Keratinocyte (primary cell): ENCODE measurements at regions not wholly inside any gene's neighbourhood (a gene's known extent, or its start where the extent isn't known, plus 50 kb on each side); places are given as distances from the start of the nearest gene placed in this dataset.

Source experiments
- EZH2 ChIP-seq: IDR thresholded peaks from one replicate; pipeline ENCODE4 v1.6.1; 2012; ENCODE audit warnings: inconsistent platforms, mild to moderate bottlenecking, low read length, moderate library complexity
- TF ChIP-seq, protein P1 (sequence below), 3 experiments: IDR thresholded peaks in 1 of 3; conservative IDR thresholded peaks in 1 of 3; optimal IDR thresholded peaks in 1 of 3; 2 replicates in 2 of 3; 3 replicates in 1 of 3; pipeline versions ENCODE3 to v1.5.1; 2011; ENCODE audit warnings: low read length in 3 of 3, mild to moderate bottlenecking in 3 of 3, moderate library complexity in 2 of 3, control low read depth in 1 of 3, inconsistent platforms in 1 of 3; ENCODE audit not compliant: insufficient read depth in 2 of 3; ENCODE audit errors: extremely low read depth in 1 of 3

GRCh38 chr1:187294421-187295201, 465.9 kb downstream of the PLA2G4A start:
- TF ChIP-seq, protein P1, sequence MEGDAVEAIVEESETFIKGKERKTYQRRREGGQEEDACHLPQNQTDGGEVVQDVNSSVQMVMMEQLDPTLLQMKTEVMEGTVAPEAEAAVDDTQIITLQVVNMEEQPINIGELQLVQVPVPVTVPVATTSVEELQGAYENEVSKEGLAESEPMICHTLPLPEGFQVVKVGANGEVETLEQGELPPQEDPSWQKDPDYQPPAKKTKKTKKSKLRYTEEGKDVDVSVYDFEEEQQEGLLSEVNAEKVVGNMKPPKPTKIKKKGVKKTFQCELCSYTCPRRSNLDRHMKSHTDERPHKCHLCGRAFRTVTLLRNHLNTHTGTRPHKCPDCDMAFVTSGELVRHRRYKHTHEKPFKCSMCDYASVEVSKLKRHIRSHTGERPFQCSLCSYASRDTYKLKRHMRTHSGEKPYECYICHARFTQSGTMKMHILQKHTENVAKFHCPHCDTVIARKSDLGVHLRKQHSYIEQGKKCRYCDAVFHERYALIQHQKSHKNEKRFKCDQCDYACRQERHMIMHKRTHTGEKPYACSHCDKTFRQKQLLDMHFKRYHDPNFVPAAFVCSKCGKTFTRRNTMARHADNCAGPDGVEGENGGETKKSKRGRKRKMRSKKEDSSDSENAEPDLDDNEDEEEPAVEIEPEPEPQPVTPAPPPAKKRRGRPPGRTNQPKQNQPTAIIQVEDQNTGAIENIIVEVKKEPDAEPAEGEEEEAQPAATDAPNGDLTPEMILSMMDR (optimal IDR thresholded peaks at IDR 0.05 in 1 of 3, IDR thresholded peaks at IDR 0.05 in 1 of 3, conservative IDR thresholded peaks at IDR 0.05 in 1 of 3; ENCODE audit: extremely low read depth in 1 of 3, insufficient read depth in 2 of 3, low read length in 3 of 3) = no peak
- no peak for TF ChIP-seq EZH2
